ENCODE measurements at regions not wholly inside any gene's neighbourhood (a gene's known extent, or its start where the extent isn't known, plus 50 kb on each side); places are given as distances from the start of the nearest gene placed in this dataset.
"Not testable (repeated sequence)": the region's sequence is repeated elsewhere in the genome, so short reads cannot be mapped to it uniquely, and the experiment has no call there.

DNA sequence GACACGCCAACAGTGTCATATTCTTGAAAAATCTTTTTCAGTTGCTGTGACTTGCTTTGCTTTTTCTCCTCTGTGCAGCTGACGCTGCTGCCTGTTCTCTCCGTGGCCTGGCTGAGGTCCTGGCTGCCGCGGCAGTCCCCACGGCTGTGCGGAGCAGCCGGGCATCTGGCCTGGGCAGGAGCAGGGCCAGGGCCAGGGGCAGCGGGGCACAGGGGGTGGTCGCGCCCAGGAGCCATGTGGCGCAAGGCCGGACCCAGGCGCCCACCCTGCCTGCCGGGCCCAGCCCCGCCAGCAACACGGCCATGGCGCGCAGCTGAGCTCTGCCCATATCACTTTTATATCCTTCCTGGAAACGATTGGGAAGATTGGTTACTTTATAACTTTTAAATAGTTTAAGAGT is 109.4 kb upstream of the ACBD5 start:
- no TSS peak for BruUV-seq (replicated peaks)
- H2AFZ ChIP-seq (ENCODE audit: low read length), result no peak overlapping the region
- ChIA-PET POLR2A (ENCODE audit: unreplicated experiment) (no interaction called here), CTCF (no interaction called here)
- H3K4me1 ChIP-seq (ENCODE audit: insufficient read depth, low read length), result no peaks in the 10 kb centered on the region
- peaks cover 11% of the 10 kb centered on the region for H3K27me3 ChIP-seq (ENCODE audit: low read length)
- no peak overlapping the region for H3K4me3 ChIP-seq (ENCODE audit: low read length)
- DNase-seq, result no peak
- no peak overlapping the region for H3K9ac ChIP-seq (ENCODE audit: low read length)
- no peaks in the 10 kb centered on the region for H3K36me3 ChIP-seq (ENCODE audit: low read depth, low read length)
- no peak for ATAC-seq
- no peak overlapping the region for H3K4me2 ChIP-seq (ENCODE audit: low read length)
- TF ChIP-seq, protein P1, sequence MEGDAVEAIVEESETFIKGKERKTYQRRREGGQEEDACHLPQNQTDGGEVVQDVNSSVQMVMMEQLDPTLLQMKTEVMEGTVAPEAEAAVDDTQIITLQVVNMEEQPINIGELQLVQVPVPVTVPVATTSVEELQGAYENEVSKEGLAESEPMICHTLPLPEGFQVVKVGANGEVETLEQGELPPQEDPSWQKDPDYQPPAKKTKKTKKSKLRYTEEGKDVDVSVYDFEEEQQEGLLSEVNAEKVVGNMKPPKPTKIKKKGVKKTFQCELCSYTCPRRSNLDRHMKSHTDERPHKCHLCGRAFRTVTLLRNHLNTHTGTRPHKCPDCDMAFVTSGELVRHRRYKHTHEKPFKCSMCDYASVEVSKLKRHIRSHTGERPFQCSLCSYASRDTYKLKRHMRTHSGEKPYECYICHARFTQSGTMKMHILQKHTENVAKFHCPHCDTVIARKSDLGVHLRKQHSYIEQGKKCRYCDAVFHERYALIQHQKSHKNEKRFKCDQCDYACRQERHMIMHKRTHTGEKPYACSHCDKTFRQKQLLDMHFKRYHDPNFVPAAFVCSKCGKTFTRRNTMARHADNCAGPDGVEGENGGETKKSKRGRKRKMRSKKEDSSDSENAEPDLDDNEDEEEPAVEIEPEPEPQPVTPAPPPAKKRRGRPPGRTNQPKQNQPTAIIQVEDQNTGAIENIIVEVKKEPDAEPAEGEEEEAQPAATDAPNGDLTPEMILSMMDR (conservative IDR thresholded peaks at IDR 0.05; ENCODE audit: low read depth, low read length), result no peak
- TF ChIP-seq EZH2phosphoT487 (IDR thresholded peaks at IDR 0.05; ENCODE audit: borderline replicate concordance, low read length) (no peak), EZH2 (IDR thresholded peaks at IDR 0.05; ENCODE audit: low read length, unreplicated experiment) (no peak)
- H3K79me2 ChIP-seq (ENCODE audit: low read length), result no peaks in the 10 kb centered on the region
- no peaks in the 10 kb centered on the region for H4K20me1 ChIP-seq (ENCODE audit: low read length)
- no peaks in the 10 kb centered on the region for H3K9me2 ChIP-seq (replicated peaks; ENCODE audit: low read length)
- no peak overlapping the region for H3K27ac ChIP-seq (ENCODE audit: low read length)
- H3K9me3 ChIP-seq (ENCODE audit: low read length), result no peaks in the 10 kb centered on the region
- intact Hi-C loops (cut with micrococcal nuclease), result loop anchor here (5.0 kb wide), 1 partner anchor 63 kb away; no protein-coding TSS in a partner anchor
- H3F3A ChIP-seq (ENCODE audit: low read length, unreplicated experiment), result no peaks in the 10 kb centered on the region

DNA sequence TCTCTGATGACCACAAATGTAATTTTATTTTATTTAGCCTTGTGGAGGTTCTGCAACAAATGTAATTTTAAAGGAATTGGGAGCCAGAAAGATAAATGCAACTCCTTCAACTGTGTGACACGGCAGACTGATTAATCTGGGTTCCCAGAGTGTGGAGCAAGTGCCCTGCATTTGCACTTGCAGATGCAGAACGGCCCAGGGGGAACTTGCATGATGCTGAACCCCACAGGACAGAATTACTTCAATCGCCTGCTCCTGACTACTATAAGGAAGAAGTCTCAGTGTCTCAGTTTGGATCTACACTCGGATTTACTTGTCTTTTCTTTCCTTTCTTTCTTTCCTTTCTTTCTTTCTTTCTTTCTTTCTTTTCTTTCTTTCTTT is 107.2 kb upstream of the ACBD5 start:
- DNase-seq; H3K79me2 ChIP-seq (ENCODE audit: low read length); H3K9ac ChIP-seq (ENCODE audit: low read length); H2AFZ ChIP-seq (ENCODE audit: low read length); H3K9me2 ChIP-seq (replicated peaks; ENCODE audit: low read length); BruUV-seq (replicated peaks); POLR2A ChIA-PET (ENCODE audit: unreplicated experiment); ATAC-seq; H4K20me1 ChIP-seq (ENCODE audit: low read length); H3K4me2 ChIP-seq (ENCODE audit: low read length); H3K9me3 ChIP-seq (ENCODE audit: low read length); H3K36me3 ChIP-seq (ENCODE audit: low read depth, low read length); H3K4me3 ChIP-seq (ENCODE audit: low read length); H3F3A ChIP-seq (ENCODE audit: low read length, unreplicated experiment); H3K4me1 ChIP-seq (ENCODE audit: insufficient read depth, low read length); H3K27ac ChIP-seq (ENCODE audit: low read length): not testable (repeated sequence)
- intact Hi-C loops (cut with micrococcal nuclease), result loop anchor here (5.0 kb wide), 1 partner anchor 61 kb away; no protein-coding TSS in a partner anchor
- CTCF ChIA-PET, result interaction anchor here (0.7 kb wide), 1 partner anchor 257 kb away, joined by 4 read pairs; no protein-coding TSS in a partner anchor
- peaks cover 12% of the 10 kb centered on the region; the same call in 1 of the 2 replicates for H3K27me3 ChIP-seq (ENCODE audit: low read length)

DNA sequence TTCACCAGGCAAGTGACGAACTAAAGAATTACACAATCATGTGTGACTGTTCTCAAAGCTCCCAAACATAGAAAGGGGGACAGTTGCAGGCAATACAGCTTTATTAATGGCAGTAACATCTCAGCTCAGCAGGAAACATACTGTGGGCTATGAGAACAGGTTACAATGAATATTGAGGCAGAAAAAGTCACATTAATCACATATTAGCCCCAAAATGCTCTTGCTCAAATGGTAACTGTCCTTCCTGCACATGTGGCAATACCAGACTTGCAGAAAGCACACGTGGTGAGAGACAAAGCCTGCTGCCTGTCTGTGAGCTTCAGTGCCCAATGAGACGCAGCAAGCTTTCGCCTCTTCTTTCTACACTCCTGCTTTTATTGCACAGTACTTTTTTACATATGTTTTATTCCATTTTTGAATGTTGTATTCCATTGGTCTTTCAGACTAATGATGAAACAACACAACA is 104.9 kb upstream of the ACBD5 start:
- POLR2A ChIA-PET (ENCODE audit: unreplicated experiment), result no interaction called here
- Histone ChIP-seq H3K9me3 (ENCODE audit: low read length) (no peaks in the 10 kb centered on the region), H3K4me1 (ENCODE audit: insufficient read depth, low read length) (no peaks in the 10 kb centered on the region), H3K9ac (ENCODE audit: low read length) (no peak overlapping the region), H2AFZ (ENCODE audit: low read length) (no peak overlapping the region), H3K9me2 (replicated peaks; ENCODE audit: low read length) (no peaks in the 10 kb centered on the region), H3F3A (ENCODE audit: low read length, unreplicated experiment) (no peaks in the 10 kb centered on the region), H3K27me3 (ENCODE audit: low read length) (peaks cover 6% of the 10 kb centered on the region; the same call in 1 of the 2 replicates), H3K4me3 (ENCODE audit: low read length) (no peak overlapping the region), H3K4me2 (ENCODE audit: low read length) (no peak overlapping the region), H3K36me3 (ENCODE audit: low read depth, low read length) (no peaks in the 10 kb centered on the region), H4K20me1 (ENCODE audit: low read length) (no peaks in the 10 kb centered on the region), H3K27ac (ENCODE audit: low read length) (no peak overlapping the region), H3K79me2 (ENCODE audit: low read length) (no peaks in the 10 kb centered on the region)
- intact Hi-C loops (cut with micrococcal nuclease), result loop anchor here (5.0 kb wide), 1 partner anchor 58 kb away; no protein-coding TSS in a partner anchor
- DNase-seq (no peak), ATAC-seq (no peak)
- BruUV-seq (replicated peaks), result no TSS peak
- CTCF ChIA-PET, result no interaction called here
- TF ChIP-seq EZH2 (IDR thresholded peaks at IDR 0.05; ENCODE audit: low read length, unreplicated experiment) (no peak), EZH2phosphoT487 (IDR thresholded peaks at IDR 0.05; ENCODE audit: borderline replicate concordance, low read length) (no peak)
- TF ChIP-seq, protein P1 (conservative IDR thresholded peaks at IDR 0.05; ENCODE audit: low read depth, low read length), result no peak

Data from PC-3 (cell line).